GM12878 (cell line): ENCODE measurements at regions not wholly inside any gene's neighbourhood (a gene's known extent, or its start where the extent isn't known, plus 50 kb on each side); places are given as distances from the start of the nearest gene placed in this dataset.

ENCODE experiments used
- ATAC-seq: fragments of 200-7000 bp; cut with Tn5 transposase; 3 replicates; pipeline ENCODE4 v1.9.1; 2020; ENCODE audit warnings: mild to moderate bottlenecking, moderate library complexity
- BruUV-seq: library from RNA; stranded (reverse); fragments of 400-500 nt; replicated peaks from 2 replicates; lab custom pipeline; 2021; lab: Mats Ljungman, UMichigan
- CTCF ChIA-PET: fragments of 300-600 bp; sonication (Branson Sonifier 250); formaldehyde crosslinking; extraction: SDS; loops from one replicate; lab custom pipeline; 2021; ENCODE audit warnings: inconsistent platforms; lab: Yijun Ruan, JAX
- POLR2A ChIA-PET: fragments of 350-600 bp; formaldehyde crosslinking; extraction: SDS; loops from one replicate; lab custom pipeline; 2021; ENCODE audit warnings: inconsistent platforms; lab: Charles Lee
- RAD21 ChIA-PET: fragments of 300-600 bp; sonication (Branson Sonifier 250); formaldehyde crosslinking; loops from one replicate; lab custom pipeline; 2023; ENCODE audit warnings: antibody characterized with exemption; ENCODE audit not compliant: unreplicated experiment; lab: Charles Lee
- SMC1A ChIA-PET: fragments of 300-600 bp; sonication (Branson Sonifier 250); formaldehyde crosslinking; loops from one replicate; lab custom pipeline; 2023; ENCODE audit not compliant: unreplicated experiment, uncharacterized antibody; lab: Charles Lee
- DNase-seq: peaks from one replicate; pipeline ENCODE4 v3.0.0-alpha.2; 2011; ENCODE audit warnings: low read depth, low spot score
- FAIRE-seq: peaks from 3 replicates; lab custom pipeline; 2011; peaks lifted over from hg19 to GRCh38; lab: Jason Lieb, UNC
- H2AFZ ChIP-seq: 2 replicates; pipeline ENCODE4 v1.6.0; 2011; ENCODE audit warnings: low read depth, low read length, control low read depth; ENCODE audit not compliant: control insufficient read depth
- H3K27ac ChIP-seq: 2 replicates; pipeline ENCODE4 v1.5.1; 2011; ENCODE audit warnings: control low read depth; ENCODE audit not compliant: control insufficient read depth, insufficient read depth
- H3K27me3 ChIP-seq, 2 experiments: replicated peaks in 1 of 2; 2 replicates each; pipeline versions ENCODE4 v1.6.0 to v1.6.1; 2011; ENCODE audit warnings: low read length in 1 of 2; ENCODE audit not compliant: control insufficient read depth in 2 of 2, insufficient read depth in 2 of 2
- H3K36me3 ChIP-seq, 2 experiments: 2 replicates each; pipeline ENCODE4 v1.5.1; 2011; ENCODE audit warnings: low read length in 1 of 2; ENCODE audit not compliant: control insufficient read depth in 2 of 2, insufficient read depth in 2 of 2
- H3K4me1 ChIP-seq: 2 replicates; pipeline ENCODE4 v1.6.1; 2011; ENCODE audit warnings: mild to moderate bottlenecking, low read length, moderate library complexity, mixed read lengths; ENCODE audit not compliant: control insufficient read depth, insufficient read depth
- H3K4me2 ChIP-seq: 2 replicates; pipeline ENCODE4 v1.6.0; 2011; ENCODE audit warnings: control low read depth; ENCODE audit not compliant: control insufficient read depth, insufficient read depth
- H3K4me3 ChIP-seq: fragments of 200-600 bp; sonication (generic); 2 replicates; pipeline ENCODE4 v1.5.1; 2016
- H3K79me2 ChIP-seq: 2 replicates; pipeline ENCODE4 v1.6.0; 2011; ENCODE audit warnings: low read length; ENCODE audit not compliant: control insufficient read depth, insufficient read depth
- H3K9ac ChIP-seq: 2 replicates; pipeline ENCODE4 v1.8.0; 2011; ENCODE audit warnings: low read length, control low read depth, mixed read lengths; ENCODE audit not compliant: control insufficient read depth, insufficient read depth
- H3K9me3 ChIP-seq: replicated peaks from 3 replicates; pipeline ENCODE4 v1.5.1; 2011; ENCODE audit warnings: mild to moderate bottlenecking, low read length; ENCODE audit not compliant: control insufficient read depth, insufficient read depth
- H4K20me1 ChIP-seq: 2 replicates; pipeline ENCODE4 v1.6.0; 2011; ENCODE audit not compliant: control insufficient read depth, insufficient read depth
- CHD2 ChIP-seq: IDR thresholded peaks from 2 replicates; pipeline ENCODE4 v1.6.1; 2011; ENCODE audit warnings: low read depth, low read length, improper control_type of control experiment, borderline replicate concordance
- EP300 ChIP-seq, 2 experiments: fragments of 150-350 bp in 1 of 2; IDR thresholded peaks; 2 replicates each; pipeline ENCODE4 v1.6.1; 2011 to 2012; ENCODE audit warnings: low read depth in 2 of 2, low read length in 2 of 2, borderline replicate concordance in 1 of 2, improper control_type of control experiment in 1 of 2, inconsistent platforms in 1 of 2; ENCODE audit not compliant: control insufficient read depth in 1 of 2
- ESRRA ChIP-seq: IDR thresholded peaks from 2 replicates; pipeline ENCODE4 v1.6.1; 2012; ENCODE audit warnings: mild to moderate bottlenecking, low read length, improper control_type of control experiment
- WGBS: methylation state at CpG from one replicate; pipeline ENCODE4 v1.1.6; 2016; ENCODE audit warnings: low lambda C conversion rate; ENCODE audit not compliant: insufficient replicate concordance, insufficient coverage; ENCODE audit errors: missing lambda C conversion rate; 5-methylcytosine and 5-hydroxymethylcytosine counted together
- in situ Hi-C: fragments of 300-500 bp; cut with MboI; formaldehyde crosslinking; loops from 9 replicates; pipeline ENCODE4 v1.14.3; 2018; ENCODE audit warnings: mixed read lengths
- intact Hi-C: fragments of 100-400 bp; cut with micrococcal nuclease; formaldehyde crosslinking; loops from one replicate; pipeline ENCODE4 v1.14.2; 2022; ENCODE audit not compliant: unreplicated experiment
- TF ChIP-seq, protein P1 (sequence below): IDR thresholded peaks from 2 replicates; pipeline ENCODE4 v1.6.1; 2011; ENCODE audit warnings: borderline replicate concordance, low read depth, mild to moderate bottlenecking, moderate library complexity, mixed read lengths, low read length; ENCODE audit not compliant: insufficient read depth; ENCODE audit errors: extremely low read length
- TF ChIP-seq, protein P2 (sequence below): fragments of 450-650 bp; IDR thresholded peaks from 2 replicates; pipeline ENCODE4 v1.6.1; 2017; ENCODE audit warnings: mild to moderate bottlenecking

DNA sequence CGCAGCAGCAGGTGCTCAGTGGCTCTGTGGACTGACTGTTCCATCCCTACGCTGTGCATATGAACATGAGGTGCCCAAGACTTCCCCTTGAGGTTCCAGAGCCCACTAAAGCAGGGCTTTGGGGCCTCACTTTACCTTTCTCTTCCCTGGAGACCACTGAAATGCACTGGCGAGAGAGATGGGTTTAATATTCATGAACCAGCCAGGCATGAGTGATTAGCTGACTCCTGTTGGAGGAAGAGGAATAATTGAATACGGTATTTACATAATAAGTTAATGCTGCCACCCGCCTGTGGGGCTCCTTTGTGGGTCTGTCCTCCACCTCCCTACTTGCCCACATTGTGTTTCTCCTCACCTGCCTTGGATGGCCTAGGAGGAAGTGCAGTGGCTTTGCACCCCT, 263.4 kb downstream of the TLE3 start:
- Histone ChIP-seq H3K4me2 (no peak overlapping the region), H2AFZ (no peak overlapping the region), H4K20me1 (no peaks in the 10 kb centered on the region), H3K79me2 (no peaks in the 10 kb centered on the region), H3K4me3 (no peak overlapping the region), H3K9ac (no peak overlapping the region), H3K4me1 (no peaks in the 10 kb centered on the region), H3K36me3 (no peaks in the 10 kb centered on the region), H3K27me3 (peaks cover 0 to 11% of the 10 kb centered on the region in 2 experiments; a peak in 2 of 4 replicates), H3K27ac (no peak overlapping the region), H3K9me3 (no peaks in the 10 kb centered on the region)
- ChIA-PET RAD21 (no interaction called here), CTCF (interaction anchor here (1.3 kb wide), 1 partner anchor 14 kb away, joined by 5 read pairs; no protein-coding TSS in a partner anchor), POLR2A (no interaction called here), SMC1A (no interaction called here)
- ATAC-seq, result no peak
- in situ Hi-C loops, result no loop called here
- TF ChIP-seq, protein P1, sequence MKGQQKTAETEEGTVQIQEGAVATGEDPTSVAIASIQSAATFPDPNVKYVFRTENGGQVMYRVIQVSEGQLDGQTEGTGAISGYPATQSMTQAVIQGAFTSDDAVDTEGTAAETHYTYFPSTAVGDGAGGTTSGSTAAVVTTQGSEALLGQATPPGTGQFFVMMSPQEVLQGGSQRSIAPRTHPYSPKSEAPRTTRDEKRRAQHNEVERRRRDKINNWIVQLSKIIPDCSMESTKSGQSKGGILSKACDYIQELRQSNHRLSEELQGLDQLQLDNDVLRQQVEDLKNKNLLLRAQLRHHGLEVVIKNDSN, result no peak
- no peak for TF ChIP-seq ESRRA
- TF ChIP-seq CHD2, result no peak
- TF ChIP-seq EP300 (IDR thresholded peaks at IDR 0.05; ENCODE audit: borderline replicate concordance in 1 of 2, control insufficient read depth in 1 of 2, low read depth in 2 of 2, low read length in 2 of 2), result no peak
- TF ChIP-seq, protein P2, sequence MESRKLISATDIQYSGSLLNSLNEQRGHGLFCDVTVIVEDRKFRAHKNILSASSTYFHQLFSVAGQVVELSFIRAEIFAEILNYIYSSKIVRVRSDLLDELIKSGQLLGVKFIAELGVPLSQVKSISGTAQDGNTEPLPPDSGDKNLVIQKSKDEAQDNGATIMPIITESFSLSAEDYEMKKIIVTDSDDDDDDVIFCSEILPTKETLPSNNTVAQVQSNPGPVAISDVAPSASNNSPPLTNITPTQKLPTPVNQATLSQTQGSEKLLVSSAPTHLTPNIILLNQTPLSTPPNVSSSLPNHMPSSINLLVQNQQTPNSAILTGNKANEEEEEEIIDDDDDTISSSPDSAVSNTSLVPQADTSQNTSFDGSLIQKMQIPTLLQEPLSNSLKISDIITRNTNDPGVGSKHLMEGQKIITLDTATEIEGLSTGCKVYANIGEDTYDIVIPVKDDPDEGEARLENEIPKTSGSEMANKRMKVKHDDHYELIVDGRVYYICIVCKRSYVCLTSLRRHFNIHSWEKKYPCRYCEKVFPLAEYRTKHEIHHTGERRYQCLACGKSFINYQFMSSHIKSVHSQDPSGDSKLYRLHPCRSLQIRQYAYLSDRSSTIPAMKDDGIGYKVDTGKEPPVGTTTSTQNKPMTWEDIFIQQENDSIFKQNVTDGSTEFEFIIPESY, result no peak
- no TSS peak for BruUV-seq
- no peak for FAIRE-seq
- WGBS, result 18% methylated on average over 5 of the region's 5 CpGs
- DNase-seq, result no peak
- intact Hi-C loops, result no loop called here
